HAP-1 (cell line): ENCODE measurements at regions not wholly inside any gene's neighbourhood (a gene's known extent, or its start where the extent isn't known, plus 50 kb on each side); places are given as distances from the start of the nearest gene placed in this dataset.

ENCODE experiments used
- DNase-seq, 2 experiments: peaks; one replicate each; pipeline ENCODE4 v3.0.0-alpha.2; 2016 to 2020; ENCODE audit warnings: low spot score in 2 of 2
- H3K27me3 ChIP-seq: fragments of 250-450 bp; sonication (Bioruptor Pico); 2 replicates; pipeline ENCODE4 v1.5.1; 2020; ENCODE audit warnings: low read depth, mild to moderate bottlenecking, moderate library complexity
- H3K36me3 ChIP-seq: fragments of 250-450 bp; sonication (Bioruptor Pico); replicated peaks from 2 replicates; pipeline ENCODE4 v1.5.1; 2020; ENCODE audit warnings: mild to moderate bottlenecking
- H3K4me1 ChIP-seq: fragments of 250-450 bp; sonication (Bioruptor Pico); 2 replicates; pipeline ENCODE4 v1.5.1; 2020; ENCODE audit warnings: mild to moderate bottlenecking
- H3K4me3 ChIP-seq: fragments of 250-450 bp; sonication (Bioruptor Pico); 2 replicates; pipeline ENCODE4 v1.5.1; 2020; ENCODE audit warnings: mild to moderate bottlenecking, moderate library complexity
- H3K9me3 ChIP-seq: fragments of 250-450 bp; sonication (Bioruptor Pico); 2 replicates; pipeline ENCODE4 v1.5.1; 2020; ENCODE audit warnings: mild to moderate bottlenecking, moderate library complexity
- in situ Hi-C: fragments of 300-500 bp; cut with MboI; formaldehyde crosslinking; loops from 3 replicates; pipeline ENCODE4 v1.14.3; 2020; ENCODE audit warnings: low sequenced_read_pairs, inconsistent platforms, mixed read lengths

DNA sequence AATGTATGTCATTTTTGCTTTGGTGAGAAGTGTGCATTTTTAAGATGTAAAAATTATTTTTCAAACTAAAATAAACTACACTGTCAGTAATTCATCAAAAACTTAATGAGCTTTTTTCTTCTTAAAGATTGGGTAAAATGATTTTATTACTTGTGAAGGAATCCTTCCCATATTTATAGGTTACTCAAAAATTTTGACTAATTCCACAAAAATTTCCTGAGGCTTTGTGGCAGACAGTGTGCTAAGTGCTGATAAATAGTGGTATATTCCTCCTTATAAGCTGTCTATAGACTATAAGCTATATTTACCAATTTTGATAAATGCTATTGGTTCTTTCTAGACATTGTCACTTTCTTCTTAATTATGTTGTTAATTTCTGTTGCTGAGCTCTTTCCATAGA is 284.5 kb upstream of the SEMA6D start:
- no peaks in the 10 kb centered on the region for H3K9me3 ChIP-seq
- in situ Hi-C loops = no loop called here
- no peak for DNase-seq

GRCh38 chr15:47434596-47434995 is 282.7 kb upstream of the SEMA6D start:
- Histone ChIP-seq H3K4me1 (no peaks in the 10 kb centered on the region), H3K27me3 (no peaks in the 10 kb centered on the region), H3K4me3 (no peak overlapping the region), H3K9me3 (no peaks in the 10 kb centered on the region), H3K36me3 (no peaks in the 10 kb centered on the region)
- DNase-seq = no peak
- in situ Hi-C loops = no loop called here

More for the DNA sequence above, 284.5 kb upstream of the SEMA6D start:
- Histone ChIP-seq H3K27me3 (no peaks in the 10 kb centered on the region), H3K4me1 (no peaks in the 10 kb centered on the region), H3K4me3 (no peak overlapping the region), H3K36me3 (no peaks in the 10 kb centered on the region)

DNA sequence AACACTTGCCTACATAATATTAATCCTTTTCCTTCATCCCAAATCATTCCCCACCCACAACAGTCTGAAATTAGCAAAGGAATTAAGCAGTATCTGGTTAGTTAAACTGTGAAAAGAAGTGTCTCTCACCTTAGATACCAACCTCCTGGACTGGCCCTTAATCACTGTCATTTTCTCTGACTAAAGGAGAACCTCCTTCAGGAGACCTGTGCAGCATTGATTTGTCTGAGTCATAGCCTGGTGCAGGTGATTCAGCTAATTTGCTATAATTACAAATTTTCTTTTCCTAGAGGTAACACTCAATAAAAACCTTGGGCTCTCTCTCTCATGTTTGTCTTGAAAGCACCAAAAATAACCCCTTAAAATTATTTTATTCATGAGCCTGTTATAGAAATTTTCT is 279.8 kb upstream of the SEMA6D start:
- Histone ChIP-seq H3K9me3 (no peaks in the 10 kb centered on the region), H3K27me3 (no peaks in the 10 kb centered on the region), H3K4me3 (no peak overlapping the region), H3K36me3 (no peaks in the 10 kb centered on the region), H3K4me1 (no peaks in the 10 kb centered on the region)
- no peak for DNase-seq
- in situ Hi-C loops = no loop called here

DNA sequence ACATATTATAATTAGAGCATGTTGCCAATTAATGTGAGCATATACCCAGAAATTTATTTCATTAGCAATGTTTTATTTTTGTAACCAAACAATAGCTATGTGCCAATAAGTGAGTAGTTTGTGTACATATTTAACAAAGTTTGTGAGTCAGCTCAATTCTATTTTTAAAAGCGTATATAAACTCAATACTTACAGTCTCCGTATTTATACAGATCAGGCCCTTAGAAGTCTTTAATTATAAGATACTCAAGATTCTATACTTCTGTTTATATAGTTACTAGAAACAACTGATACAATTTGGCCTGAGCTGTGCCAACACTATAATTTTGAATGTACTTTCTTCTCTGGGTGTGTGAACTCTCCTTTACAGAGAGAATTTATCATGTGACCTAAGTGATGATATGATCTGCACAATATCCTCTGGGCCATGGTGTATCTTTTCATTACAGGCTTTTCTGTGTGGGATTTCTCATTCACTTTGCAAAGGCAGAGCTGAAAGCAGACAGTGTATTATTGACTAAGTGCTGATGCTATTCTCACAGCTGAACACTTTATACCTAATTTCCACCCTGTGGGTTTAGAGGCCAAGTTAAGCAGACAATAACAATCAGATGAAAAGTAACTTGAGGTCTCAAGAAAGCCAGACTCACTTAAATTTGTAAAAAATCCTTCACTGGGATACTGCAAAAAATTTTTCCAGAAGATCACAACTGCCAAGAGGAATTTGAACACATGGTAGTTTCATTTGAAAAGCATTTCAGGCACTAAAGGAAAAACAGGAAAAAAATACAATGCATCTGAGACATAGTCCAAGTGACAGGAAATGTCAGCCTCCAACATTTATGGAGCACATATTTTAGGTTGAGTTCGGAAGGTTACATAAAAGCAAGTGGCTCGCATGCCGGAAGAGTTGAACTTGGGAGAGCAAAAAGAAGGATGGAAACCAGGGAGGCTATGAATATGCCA is 277.9 kb upstream of the SEMA6D start:
- H3K4me1 ChIP-seq = no peaks in the 10 kb centered on the region
- no peaks in the 10 kb centered on the region for H3K9me3 ChIP-seq
- in situ Hi-C loops = no loop called here
- DNase-seq = no peak
- H3K36me3 ChIP-seq = no peaks in the 10 kb centered on the region
- no peaks in the 10 kb centered on the region for H3K27me3 ChIP-seq
- no peak overlapping the region for H3K4me3 ChIP-seq

DNA sequence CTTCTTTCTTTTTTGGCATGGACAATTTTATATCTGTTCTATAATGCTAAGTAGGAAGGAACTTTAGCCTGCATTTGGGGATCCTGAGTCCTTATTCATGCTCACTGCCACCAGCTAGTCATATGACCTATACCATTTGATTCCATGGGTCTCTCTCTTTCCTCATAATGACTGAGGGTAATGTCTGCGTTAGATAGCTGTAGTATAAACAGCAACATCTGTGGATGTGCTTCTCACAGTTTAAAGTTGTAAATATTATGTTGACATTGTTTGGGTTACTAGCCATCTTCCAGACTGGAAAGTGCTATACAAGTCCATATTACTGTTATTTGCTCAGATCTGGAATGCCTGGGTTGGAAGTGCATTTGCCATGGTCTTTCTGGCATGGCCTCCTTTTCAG is 274.9 kb upstream of the SEMA6D start:
- Histone ChIP-seq H3K27me3 (no peaks in the 10 kb centered on the region), H3K36me3 (no peaks in the 10 kb centered on the region), H3K4me1 (no peaks in the 10 kb centered on the region), H3K9me3 (no peaks in the 10 kb centered on the region), H3K4me3 (no peak overlapping the region)
- DNase-seq = no peak
- in situ Hi-C loops = no loop called here

- H3K4me3 ChIP-seq = no peak overlapping the region
- H3K27me3 ChIP-seq = no peaks in the 10 kb centered on the region
- H3K4me1 ChIP-seq = no peaks in the 10 kb centered on the region
- DNase-seq = no peak
- no peaks in the 10 kb centered on the region for H3K36me3 ChIP-seq
- no peaks in the 10 kb centered on the region for H3K9me3 ChIP-seq
- in situ Hi-C loops = no loop called here
Measured at GRCh38 chr15:47443839-47444238, 273.5 kb upstream of the SEMA6D start.

GRCh38 chr15:47445723-47446392 is 271.4 kb upstream of the SEMA6D start:
- in situ Hi-C loops = no loop called here
- no peak overlapping the region for H3K4me3 ChIP-seq
- H3K9me3 ChIP-seq = no peaks in the 10 kb centered on the region
- H3K27me3 ChIP-seq = no peaks in the 10 kb centered on the region
- DNase-seq = no peak
- H3K4me1 ChIP-seq = no peaks in the 10 kb centered on the region
- no peaks in the 10 kb centered on the region for H3K36me3 ChIP-seq

DNA sequence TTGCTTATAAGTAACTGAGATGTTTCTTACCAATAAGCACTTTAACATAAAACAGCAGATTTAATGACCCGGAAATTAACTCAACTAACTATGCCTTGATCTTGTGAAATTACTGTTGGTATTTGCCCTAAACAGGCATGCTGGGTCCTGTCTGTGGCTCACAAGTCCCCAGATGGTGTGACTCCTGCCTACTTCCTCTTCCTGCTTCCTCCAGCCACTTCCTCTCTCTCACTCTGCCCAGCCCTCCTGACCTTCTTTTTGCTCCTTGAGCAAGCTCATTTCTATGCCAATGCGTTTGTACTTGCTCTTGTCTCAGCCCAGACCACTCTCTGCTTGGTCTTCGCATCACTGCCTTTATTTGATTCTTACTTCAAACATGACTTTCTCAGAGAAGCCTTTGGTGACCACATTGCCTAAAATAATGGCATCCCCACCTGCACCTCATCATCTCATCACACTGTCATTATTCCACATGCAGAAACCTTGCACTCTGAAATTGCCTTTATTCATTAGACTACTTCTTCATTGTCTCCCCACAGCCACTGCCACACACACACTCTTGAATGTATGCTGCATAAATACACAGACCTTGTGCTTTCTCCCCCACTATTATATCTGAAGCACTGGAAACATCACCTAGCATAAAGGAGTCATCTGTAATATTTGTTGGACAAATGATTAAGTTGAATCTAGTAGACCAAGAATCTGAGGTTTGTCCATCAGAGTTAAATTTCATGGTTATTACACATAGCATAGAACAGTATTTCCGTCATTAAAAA is 256.3 kb upstream of the SEMA6D start:
- H3K27me3 ChIP-seq = peaks cover 13% of the 10 kb centered on the region
- H3K4me1 ChIP-seq = no peaks in the 10 kb centered on the region
- no peak overlapping the region for H3K4me3 ChIP-seq
- in situ Hi-C loops = no loop called here
- no peaks in the 10 kb centered on the region for H3K9me3 ChIP-seq
- no peak for DNase-seq
- no peaks in the 10 kb centered on the region for H3K36me3 ChIP-seq

- Histone ChIP-seq H3K4me3 (no peak overlapping the region), H3K27me3 (peaks cover 13% of the 10 kb centered on the region), H3K4me1 (no peaks in the 10 kb centered on the region), H3K36me3 (no peaks in the 10 kb centered on the region), H3K9me3 (no peaks in the 10 kb centered on the region)
- DNase-seq = no peak
- in situ Hi-C loops = no loop called here
Measured at GRCh38 chr15:47461652-47462141, 255.6 kb upstream of the SEMA6D start.

DNA sequence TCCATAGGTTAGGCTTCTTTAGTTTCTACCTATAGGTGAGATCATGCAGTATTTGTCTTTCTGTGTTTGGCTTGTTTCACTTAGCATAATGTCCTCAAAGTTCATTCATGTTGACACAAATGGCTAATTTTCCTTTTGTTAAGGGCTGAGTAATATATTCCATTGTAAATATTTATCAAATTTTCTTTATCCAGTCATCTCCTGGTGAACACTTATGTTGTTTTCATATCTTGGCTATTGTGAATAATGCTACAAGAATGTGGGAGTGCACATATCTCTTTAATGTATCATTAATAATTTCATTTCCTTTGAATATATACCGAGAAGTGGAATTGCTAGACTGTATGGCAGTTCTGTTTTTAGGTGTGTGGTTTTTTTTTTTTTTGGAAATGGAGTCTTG is 250.9 kb upstream of the SEMA6D start:
- Histone ChIP-seq H3K36me3 (no peaks in the 10 kb centered on the region), H3K4me1 (no peaks in the 10 kb centered on the region), H3K27me3 (peaks cover 6% of the 10 kb centered on the region; the same call in 1 of the 2 replicates), H3K4me3 (no peak overlapping the region), H3K9me3 (no peaks in the 10 kb centered on the region)
- no peak for DNase-seq
- in situ Hi-C loops = no loop called here

GRCh38 chr15:47470983-47471382 is 246.3 kb upstream of the SEMA6D start:
- Histone ChIP-seq H3K27me3 (no peaks in the 10 kb centered on the region), H3K36me3 (no peaks in the 10 kb centered on the region), H3K4me1 (no peaks in the 10 kb centered on the region), H3K4me3 (no peak overlapping the region), H3K9me3 (no peaks in the 10 kb centered on the region)
- in situ Hi-C loops = no loop called here
- DNase-seq = no peak

DNA sequence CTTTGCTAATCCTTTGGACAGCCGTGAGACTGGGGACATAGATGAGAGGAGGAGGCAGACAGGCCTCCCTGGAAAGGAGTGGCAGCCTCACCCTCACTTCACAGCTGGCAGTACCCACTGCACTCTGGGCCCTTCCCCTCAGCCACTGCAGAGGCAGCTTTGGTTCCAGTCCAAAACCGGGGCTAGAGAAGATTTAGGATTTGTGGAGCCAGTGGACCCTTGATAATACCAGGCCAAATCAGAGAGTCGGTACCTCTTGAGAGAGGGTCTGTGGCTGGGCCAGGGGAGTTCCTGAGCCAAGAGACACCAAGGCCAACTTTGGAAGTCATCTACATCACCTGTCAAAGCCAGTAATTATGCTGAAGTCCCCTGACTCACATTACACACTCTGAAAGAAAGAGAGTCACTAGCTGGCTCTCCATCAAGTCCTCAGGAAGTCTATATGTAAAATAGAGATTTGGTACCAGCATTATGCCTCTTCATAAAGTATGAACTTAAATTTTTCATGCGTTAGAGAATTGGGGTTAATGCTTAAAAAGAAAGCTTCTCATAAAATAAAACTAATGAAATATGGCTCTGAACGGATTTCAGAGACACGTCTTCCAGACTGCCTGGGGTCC is 244.1 kb upstream of the SEMA6D start:
- Histone ChIP-seq H3K4me3 (no peak overlapping the region), H3K4me1 (no peaks in the 10 kb centered on the region), H3K9me3 (no peaks in the 10 kb centered on the region), H3K36me3 (no peaks in the 10 kb centered on the region), H3K27me3 (no peaks in the 10 kb centered on the region)
- in situ Hi-C loops = no loop called here
- no peak for DNase-seq

DNA sequence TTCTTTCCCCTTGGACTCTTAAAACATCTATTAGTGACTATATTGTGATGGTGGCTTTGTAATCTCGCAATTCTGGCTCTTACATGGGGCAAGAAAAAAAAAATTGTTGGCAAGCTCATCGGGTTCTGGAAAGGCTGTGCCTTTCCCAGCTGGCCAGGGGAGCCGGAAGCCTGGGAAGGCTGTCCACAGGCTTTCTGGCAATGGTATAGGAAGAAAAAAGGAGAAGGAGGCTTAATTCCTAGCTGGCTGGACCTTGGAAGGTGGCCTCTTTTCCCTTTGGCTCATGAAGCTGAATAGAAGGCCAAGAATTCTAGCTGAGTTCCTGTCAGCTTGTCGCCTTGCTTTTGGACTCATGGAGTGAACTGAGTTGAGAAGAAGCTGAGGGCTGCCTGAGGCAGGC is 243.5 kb upstream of the SEMA6D start:
- Histone ChIP-seq H3K4me1 (no peaks in the 10 kb centered on the region), H3K27me3 (no peaks in the 10 kb centered on the region), H3K36me3 (no peaks in the 10 kb centered on the region), H3K9me3 (no peaks in the 10 kb centered on the region), H3K4me3 (no peak overlapping the region)
- DNase-seq = no peak
- in situ Hi-C loops = no loop called here
